ENCODE measurements at regions not wholly inside any gene's neighbourhood (a gene's known extent, or its start where the extent isn't known, plus 50 kb on each side); places are given as distances from the start of the nearest gene placed in this dataset.
"Not testable (repeated sequence)": the region's sequence is repeated elsewhere in the genome, so short reads cannot be mapped to it uniquely, and the experiment has no call there.

DNA sequence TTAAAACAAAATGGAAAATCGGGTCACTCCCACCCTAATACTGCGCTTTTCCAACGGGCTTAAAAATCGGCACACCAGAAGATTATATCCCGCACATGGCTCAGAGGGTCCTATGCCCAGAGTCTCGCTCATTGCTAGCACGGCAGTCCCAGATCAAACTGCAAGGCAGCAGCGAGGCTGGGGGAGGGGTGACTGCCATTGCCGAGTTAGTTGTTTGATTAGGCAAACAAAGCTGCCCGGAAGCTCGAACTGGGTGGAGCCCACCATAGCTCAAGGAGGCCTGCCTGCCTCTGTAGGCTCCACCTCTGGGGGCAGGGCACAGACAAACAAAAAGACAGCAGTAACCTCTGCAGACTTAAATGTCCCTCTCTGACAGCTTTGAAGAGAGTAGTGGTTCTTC is 100.7 kb upstream of the KLHL1 start:
- in situ Hi-C loops (cut with MboI; ENCODE audit: low sequenced_read_pairs): not testable (repeated sequence)

DNA sequence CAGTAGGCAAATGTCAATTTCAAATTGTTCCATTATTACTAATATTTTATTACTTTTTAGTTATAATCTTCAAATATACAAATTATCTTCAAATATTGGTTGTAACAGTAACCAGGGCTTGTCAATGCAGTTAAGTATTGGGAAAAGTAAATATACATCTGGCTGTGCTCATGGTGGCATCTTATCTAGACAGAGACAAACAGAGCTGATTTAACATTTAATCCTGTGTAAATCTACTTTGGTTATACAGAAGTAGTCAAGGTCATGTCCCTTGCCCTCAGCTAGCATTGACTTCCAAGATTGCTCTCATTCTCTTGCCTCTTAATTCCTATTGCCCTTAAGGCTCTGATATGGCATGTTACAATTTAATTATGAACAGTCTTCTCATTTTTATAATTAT is 98.4 kb upstream of the KLHL1 start:
- in situ Hi-C loops (cut with MboI; ENCODE audit: low sequenced_read_pairs): no loop called here

DNA sequence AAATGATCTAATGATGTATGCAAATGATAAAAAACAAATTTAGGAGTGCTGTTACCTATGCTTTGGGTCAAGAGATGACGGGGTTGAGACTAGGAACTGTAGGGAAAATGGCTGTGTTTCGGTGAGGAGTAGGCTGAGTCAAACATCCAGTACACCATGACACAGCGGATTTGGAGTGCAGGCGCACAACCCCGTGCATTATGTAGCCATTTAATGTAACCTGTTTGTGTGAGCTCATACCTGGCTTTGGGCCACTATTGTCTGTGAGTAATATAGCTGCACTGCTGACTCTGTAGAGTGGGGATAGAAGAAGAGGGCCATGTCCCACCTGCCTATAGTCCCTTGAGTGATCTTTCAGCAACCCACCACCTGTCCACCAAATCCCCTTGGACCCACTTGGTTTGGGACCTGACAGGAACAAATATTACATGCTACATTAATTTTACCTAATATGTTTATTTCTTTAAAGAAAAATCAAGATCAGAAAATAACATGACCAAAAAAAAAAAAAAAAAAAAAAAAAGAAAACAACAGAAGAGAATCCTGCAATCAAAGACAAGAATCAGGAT is 95.5 kb upstream of the KLHL1 start:
- in situ Hi-C loops (cut with MboI; ENCODE audit: low sequenced_read_pairs): no loop called here

DNA sequence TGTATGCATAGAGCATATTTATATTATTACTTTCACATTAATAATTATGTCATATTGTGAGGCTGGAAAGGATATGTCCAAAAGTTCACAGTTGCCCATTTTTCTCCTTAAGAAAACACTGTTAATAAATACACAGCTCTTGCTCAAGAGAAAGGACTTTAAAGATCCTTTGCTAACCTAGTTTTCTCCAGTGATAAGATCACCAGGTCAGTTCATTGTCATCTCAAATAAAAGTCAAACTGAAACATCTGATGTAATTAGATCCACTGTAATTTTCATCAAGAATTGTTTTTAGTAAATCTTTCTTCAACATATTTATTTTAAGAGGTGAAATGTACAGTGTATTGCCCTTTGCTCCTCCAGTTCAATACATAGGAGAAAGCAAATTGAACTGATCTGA is 82.8 kb upstream of the KLHL1 start:
- in situ Hi-C loops (cut with MboI; ENCODE audit: low sequenced_read_pairs): no loop called here

DNA sequence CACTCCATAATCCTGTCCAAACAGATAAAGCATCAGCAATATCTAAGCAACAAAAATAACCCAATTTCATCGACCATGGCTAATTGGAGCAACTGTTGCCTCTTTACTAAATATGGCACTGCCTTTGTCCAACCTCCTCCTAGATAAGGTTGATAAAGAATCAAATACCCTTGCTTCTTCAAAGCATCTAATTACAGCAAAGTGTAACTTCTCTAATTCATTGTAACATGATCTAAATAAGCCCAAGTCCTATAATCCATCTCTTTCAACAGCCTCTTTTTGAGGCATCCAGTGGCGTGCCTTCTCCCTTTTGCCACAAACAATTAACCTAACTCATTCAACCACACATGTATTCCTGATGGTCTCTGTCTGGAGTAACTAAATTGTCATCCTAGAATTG is 81.7 kb upstream of the KLHL1 start:
- in situ Hi-C loops (cut with MboI; ENCODE audit: low sequenced_read_pairs): no loop called here

DNA sequence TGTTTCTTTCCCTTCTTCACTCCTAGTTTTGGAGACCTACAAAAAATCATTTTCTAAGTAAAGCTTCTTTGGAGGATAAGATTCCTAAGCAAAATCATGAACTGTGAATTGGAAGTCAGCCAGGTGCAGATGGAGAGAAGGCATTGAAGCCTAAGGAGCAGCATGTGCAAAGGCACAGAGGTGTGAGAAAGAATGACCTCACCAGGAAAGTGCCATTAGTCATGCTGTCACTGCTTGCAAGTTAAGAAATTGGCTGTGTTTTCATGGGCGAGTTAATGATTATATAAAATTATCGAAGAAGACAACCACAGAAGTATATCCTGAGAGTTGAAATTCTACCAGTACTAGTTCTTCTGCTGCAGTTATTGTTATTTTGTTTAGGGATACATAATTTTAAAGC is 80.3 kb upstream of the KLHL1 start:
- in situ Hi-C loops (cut with MboI; ENCODE audit: low sequenced_read_pairs): no loop called here

DNA sequence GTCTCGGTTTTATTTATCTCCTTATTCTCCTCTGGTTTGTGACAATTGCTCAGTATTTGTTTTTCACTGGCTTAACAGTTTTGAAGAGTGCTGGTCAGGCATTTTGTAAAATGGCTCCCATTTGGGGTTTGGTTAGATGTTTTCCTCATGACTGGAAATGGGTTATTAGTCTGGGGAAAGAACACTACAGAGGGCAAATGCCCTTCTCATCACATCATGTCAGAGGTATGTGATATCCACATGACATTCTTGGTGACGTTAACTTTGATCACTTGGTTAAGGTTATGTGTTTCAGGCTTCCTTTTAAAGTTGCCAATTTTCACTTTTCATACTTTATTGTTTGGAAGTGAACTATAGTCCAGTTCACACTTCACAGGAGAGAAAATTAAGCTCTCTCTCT is 74.8 kb upstream of the KLHL1 start:
- in situ Hi-C loops (cut with MboI; ENCODE audit: low sequenced_read_pairs): no loop called here
